Spleen (tissue), 7 donors: ENCODE measurements at regions not wholly inside any gene's neighbourhood (a gene's known extent, or its start where the extent isn't known, plus 50 kb on each side); places are given as distances from the start of the nearest gene placed in this dataset.

Source experiments
- CTCF ChIP-seq, 11 experiments: fragments of 200-600 bp in 7 of 11; fragments of 450-650 bp in 4 of 11; sonication (generic) in 4 of 11; IDR thresholded peaks in 8 of 11; conservative IDR thresholded peaks in 3 of 11; 1 replicate in 7 of 11; 2 replicates in 4 of 11; pipeline versions ENCODE4 v1.4.0 to v1.8.0; 2016 to 2021; ENCODE audit warnings: antibody characterized with exemption in 11 of 11, inconsistent platforms in 4 of 11, mild to moderate bottlenecking in 1 of 11
- POLR2A ChIP-seq, 3 donors: fragments of 450-650 bp; IDR thresholded peaks; one replicate each; pipeline ENCODE4 v1.5.1; 2017; ENCODE audit warnings: antibody characterized with exemption in 3 of 3, mild to moderate bottlenecking in 1 of 3
- POLR2AphosphoS5 ChIP-seq, 3 donors: sonication (generic); formaldehyde crosslinking; IDR thresholded peaks; one replicate each; pipeline ENCODE4 v1.5.1; 2017; ENCODE audit warnings: antibody characterized with exemption in 3 of 3
- donor health status: DM: no; HTN: no; CAD: no; lungs with moderate emphysema.
- donor health status: DM: no; HTN: no; CAD: no.
- donor health status: DM: no; HTN: no; CAD: no.

GRCh38 chr11:81644239-81644840 is 1089.3 kb downstream of the FAM181B start:
- TF ChIP-seq POLR2AphosphoS5 (IDR thresholded peaks at IDR 0.05) (no peak), CTCF (IDR thresholded peaks at IDR 0.05 in 8 of 11, conservative IDR thresholded peaks at IDR 0.05 in 3 of 11) (peak in 9 of 11 experiments; percentile 22 to 69 (median 61)), POLR2A (IDR thresholded peaks at IDR 0.05) (no peak)
